Stimulated activated effector memory CD8-positive, alpha-beta T cell treated with anti-CD3 and anti-CD28 coated beads, Interleukin-12 subunit alpha, Interleukin-12 subunit beta, amount 100 ng/mL, for 72 hours (primary cell): ENCODE measurements at regions not wholly inside any gene's neighbourhood (a gene's known extent, or its start where the extent isn't known, plus 50 kb on each side); places are given as distances from the start of the nearest gene placed in this dataset.

Experiments used
- ATAC-seq: fragments of 150-1000 bp; cut with Tn5 transposase; 2 replicates; pipeline ENCODE4 v1.10.0; 2021
- DNase-seq, 2 donors: peaks; one replicate each; pipeline ENCODE4 v3.0.0; 2021 to 2022; ENCODE audit warnings: low spot score in 2 of 2
- H3K27ac Mint-ChIP-seq: one replicate; pipeline ENCODE4 v1.8.0; 2022; ENCODE audit warnings: mild to moderate bottlenecking, mixed read lengths
- H3K36me3 Mint-ChIP-seq: one replicate; pipeline ENCODE4 v1.8.0; 2022; ENCODE audit warnings: mild to moderate bottlenecking, mixed read lengths
- H3K4me1 Mint-ChIP-seq: one replicate; pipeline ENCODE4 v1.8.0; 2022; ENCODE audit warnings: mixed read lengths
- H3K4me3 Mint-ChIP-seq: one replicate; pipeline ENCODE4 v1.8.0; 2022; ENCODE audit warnings: mild to moderate bottlenecking, mixed read lengths
- H3K9me3 Mint-ChIP-seq: one replicate; pipeline ENCODE4 v1.8.0; 2022; ENCODE audit warnings: mixed read lengths

DNA sequence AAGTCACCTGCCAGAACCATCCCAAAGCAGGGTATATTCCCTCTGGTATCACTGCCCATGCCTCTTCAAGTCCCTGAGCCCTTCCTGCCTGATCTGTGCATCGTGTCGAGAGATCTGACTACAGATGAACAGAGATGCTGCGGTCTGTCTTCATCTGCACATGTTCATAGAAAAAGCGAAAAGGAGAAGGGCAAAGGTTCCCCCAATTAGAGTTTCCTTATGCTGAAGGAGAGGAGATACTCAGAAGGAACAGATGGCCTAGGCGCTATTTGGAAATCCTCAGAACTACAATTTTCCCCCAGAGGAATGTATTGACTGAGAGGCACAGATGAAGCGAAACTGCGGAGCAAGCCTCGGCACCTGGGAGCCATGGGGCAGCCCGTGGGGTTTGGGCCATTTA, 170.9 kb downstream of the SEC61B start:
- H3K27ac Mint-ChIP-seq: no peak overlapping the region
- H3K36me3 Mint-ChIP-seq: no peaks in the 10 kb centered on the region
- no peaks in the 10 kb centered on the region for H3K4me1 Mint-ChIP-seq
- H3K9me3 Mint-ChIP-seq: no peaks in the 10 kb centered on the region
- ATAC-seq (no peak), DNase-seq (no peak)
- no peak overlapping the region for H3K4me3 Mint-ChIP-seq

DNA sequence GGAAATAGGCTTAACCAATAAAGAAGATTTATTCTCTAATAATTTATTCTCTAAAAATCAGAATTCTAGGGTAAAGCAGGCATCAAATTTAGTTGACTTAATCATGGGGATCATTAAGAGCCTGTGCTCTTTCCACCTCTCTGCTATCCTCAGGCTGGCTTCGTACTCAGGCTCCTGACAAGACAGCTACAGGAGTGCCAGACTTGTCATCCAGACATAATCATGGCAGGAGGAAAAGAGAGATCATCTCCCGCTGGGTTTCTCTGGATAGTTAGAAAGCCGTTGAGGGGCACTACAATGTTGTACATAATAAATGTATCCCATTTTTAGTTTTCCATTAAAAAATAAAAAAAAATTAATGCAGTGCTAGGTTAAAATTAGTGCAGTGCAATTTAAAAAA, 171.9 kb downstream of the SEC61B start:
- H3K36me3 Mint-ChIP-seq: no peaks in the 10 kb centered on the region
- H3K9me3 Mint-ChIP-seq: no peaks in the 10 kb centered on the region
- ATAC-seq (no peak), DNase-seq (no peak)
- H3K27ac Mint-ChIP-seq: no peak overlapping the region
- no peaks in the 10 kb centered on the region for H3K4me1 Mint-ChIP-seq
- no peak overlapping the region for H3K4me3 Mint-ChIP-seq

DNA sequence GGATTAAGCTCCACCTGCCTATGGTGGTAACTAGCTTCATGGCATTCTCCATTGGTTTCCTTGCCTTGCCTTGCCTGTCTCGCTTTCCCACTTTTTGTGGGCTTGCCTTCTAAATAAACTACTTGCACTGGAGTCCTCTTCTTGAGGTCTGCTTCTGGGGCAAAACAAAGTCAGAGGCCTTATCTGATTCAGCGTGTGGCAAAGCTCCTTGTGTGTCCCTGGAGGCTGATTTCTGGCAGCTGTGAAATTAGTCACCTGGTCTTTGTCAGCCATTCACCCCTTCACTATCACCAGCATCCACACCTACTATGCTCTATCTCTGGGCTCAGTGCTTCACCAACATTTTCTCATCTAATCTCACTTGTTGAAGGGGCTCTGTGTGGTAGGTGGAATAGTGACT, 176.2 kb downstream of the SEC61B start:
- no peak overlapping the region for H3K27ac Mint-ChIP-seq
- no peaks in the 10 kb centered on the region for H3K9me3 Mint-ChIP-seq
- H3K4me1 Mint-ChIP-seq: no peaks in the 10 kb centered on the region
- no peak overlapping the region for H3K4me3 Mint-ChIP-seq
- DNase-seq: no peak
- no peak for ATAC-seq
- no peaks in the 10 kb centered on the region for H3K36me3 Mint-ChIP-seq

DNA sequence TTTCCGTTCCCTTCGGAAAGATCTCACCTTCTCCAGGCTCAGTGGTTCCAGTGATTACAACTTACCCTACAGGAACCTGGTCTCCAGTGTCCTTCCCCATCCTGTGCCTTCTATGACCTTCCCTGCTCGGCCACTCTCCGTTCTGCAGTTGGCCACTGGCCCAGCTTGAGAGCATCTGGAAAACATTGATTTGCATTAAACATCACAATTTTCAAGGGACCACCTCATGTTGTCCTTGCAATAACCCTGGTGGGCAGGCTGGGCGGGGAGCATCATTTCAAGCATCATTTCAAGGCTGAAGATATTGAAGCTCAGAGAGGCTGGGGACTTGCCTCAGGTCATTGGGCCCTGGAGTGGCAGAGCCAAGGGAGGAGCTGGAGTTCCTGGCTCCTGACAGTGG, 177.4 kb downstream of the SEC61B start:
- no peaks in the 10 kb centered on the region for H3K36me3 Mint-ChIP-seq
- DNase-seq (no peak), ATAC-seq (no peak)
- no peak overlapping the region for H3K27ac Mint-ChIP-seq
- H3K4me3 Mint-ChIP-seq: no peak overlapping the region
- H3K9me3 Mint-ChIP-seq: no peaks in the 10 kb centered on the region
- no peaks in the 10 kb centered on the region for H3K4me1 Mint-ChIP-seq

DNA sequence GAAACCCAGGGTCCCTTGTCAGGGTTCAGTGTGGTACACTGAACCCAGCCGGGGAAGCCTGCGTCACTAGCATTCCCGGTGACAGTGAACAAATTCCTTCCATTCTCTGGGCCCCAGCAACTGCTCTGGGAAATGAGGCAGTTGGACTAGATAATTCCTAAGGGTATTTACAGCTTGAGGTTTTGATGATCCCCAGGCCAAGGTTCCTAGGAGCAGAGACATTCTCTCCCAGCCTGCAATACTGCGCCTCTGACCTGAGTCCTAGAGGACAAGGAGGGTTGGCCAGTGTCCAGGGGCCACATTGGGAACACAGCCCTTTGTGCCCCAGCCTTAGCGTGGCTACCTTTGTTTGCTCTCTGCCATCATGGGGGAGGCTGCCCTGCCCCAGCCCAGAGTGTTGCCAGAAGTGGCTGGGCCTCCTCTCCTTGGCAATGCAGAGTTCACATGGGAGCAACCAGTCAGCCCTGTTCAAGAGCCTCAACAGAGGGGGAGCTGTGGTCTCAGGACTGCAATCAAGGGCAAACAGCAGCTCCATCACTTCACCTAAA, 178.2 kb downstream of the SEC61B start:
- Mint-ChIP-seq H3K36me3 (no peaks in the 10 kb centered on the region), H3K4me3 (no peak overlapping the region), H3K27ac (no peak overlapping the region), H3K9me3 (no peaks in the 10 kb centered on the region), H3K4me1 (no peaks in the 10 kb centered on the region)
- DNase-seq (no peak), ATAC-seq (no peak)

DNA sequence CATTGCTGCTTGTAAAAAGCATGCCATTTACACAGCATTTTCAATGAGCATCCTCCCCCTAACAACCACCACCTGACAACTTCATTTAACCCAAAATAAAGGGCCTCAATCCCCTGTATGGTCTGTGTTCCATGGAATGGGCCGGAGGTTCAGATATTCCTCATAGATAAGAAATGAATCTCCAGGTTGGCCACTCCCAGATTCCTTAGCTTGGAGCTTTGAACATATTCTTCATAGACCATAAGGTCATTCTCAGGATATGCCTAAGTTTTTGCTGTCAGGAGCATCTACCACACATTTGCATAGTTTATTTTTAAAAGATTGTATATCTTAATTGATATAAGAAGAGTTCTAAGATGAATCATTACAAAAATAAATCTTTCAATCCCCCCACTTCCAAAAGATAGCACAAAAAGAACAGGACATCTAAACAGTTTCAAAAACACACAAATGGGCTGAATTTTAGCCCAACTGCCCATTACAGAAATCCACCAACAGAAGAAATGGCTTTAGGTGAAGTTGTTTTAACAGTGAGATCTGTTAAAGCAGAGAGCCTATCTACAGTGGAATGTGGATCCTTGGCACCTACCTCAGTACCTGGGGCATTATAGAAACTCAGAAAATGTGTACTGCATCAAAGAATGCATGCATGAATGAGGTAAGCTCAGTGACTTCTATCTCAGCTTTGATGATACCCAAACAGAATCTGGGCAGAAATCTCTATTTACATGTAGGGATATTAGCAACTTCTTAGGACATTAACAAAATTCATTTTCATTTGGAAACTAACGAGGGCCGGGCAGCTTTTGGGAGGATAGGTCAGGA, 179.8 kb downstream of the SEC61B start:
- DNase-seq (no peak), ATAC-seq (no peak)
- no peaks in the 10 kb centered on the region for H3K9me3 Mint-ChIP-seq
- H3K27ac Mint-ChIP-seq: no peak overlapping the region
- H3K4me1 Mint-ChIP-seq: no peaks in the 10 kb centered on the region
- no peak overlapping the region for H3K4me3 Mint-ChIP-seq
- H3K36me3 Mint-ChIP-seq: no peaks in the 10 kb centered on the region

DNA sequence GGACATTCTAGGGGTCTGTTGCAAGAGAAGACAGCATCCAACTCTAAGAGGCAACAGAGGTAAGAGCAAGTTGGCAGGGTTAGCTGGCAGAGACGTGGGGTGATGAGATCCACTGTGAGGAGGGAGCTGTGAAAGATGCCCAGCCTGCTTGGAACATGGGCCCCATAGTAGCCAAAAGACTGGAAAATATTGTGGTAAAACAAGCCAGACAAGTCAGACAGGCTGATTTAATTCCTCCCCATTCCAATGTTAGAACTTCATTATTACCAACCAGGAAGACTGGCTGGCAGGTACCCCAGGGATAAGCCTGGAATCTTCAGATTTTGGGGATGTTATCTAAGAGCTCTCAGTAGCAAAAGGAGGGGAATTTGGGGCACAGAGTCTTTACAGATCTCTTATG, 181.3 kb downstream of the SEC61B start:
- Mint-ChIP-seq H3K27ac (peak overlapping the region; percentile 7), H3K4me3 (no peak overlapping the region), H3K4me1 (no peaks in the 10 kb centered on the region), H3K9me3 (no peaks in the 10 kb centered on the region), H3K36me3 (no peaks in the 10 kb centered on the region)
- ATAC-seq (no peak), DNase-seq (no peak)

DNA sequence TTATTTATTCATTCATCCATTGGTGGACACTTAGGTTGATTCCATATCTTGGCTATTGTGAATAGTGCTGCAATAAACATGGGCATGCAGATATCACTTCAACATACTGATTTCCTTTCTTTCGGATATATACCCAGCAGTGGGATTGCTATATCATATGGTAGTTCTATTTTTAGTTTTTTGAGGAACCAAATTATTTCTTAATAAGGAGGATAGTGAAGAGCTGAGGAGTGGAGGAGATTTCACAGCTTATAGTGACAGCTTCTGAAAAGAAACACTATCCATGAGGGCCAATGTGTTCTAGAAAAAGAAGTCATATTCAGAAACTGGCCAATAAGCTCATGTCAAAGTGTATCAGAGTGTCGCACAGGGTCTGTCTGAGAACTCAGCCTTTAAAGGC, 183.3 kb downstream of the SEC61B start:
- DNase-seq (no peak), ATAC-seq (no peak)
- Mint-ChIP-seq H3K4me1 (no peaks in the 10 kb centered on the region), H3K9me3 (no peaks in the 10 kb centered on the region), H3K36me3 (no peaks in the 10 kb centered on the region), H3K27ac (no peak overlapping the region), H3K4me3 (no peak overlapping the region)

DNA sequence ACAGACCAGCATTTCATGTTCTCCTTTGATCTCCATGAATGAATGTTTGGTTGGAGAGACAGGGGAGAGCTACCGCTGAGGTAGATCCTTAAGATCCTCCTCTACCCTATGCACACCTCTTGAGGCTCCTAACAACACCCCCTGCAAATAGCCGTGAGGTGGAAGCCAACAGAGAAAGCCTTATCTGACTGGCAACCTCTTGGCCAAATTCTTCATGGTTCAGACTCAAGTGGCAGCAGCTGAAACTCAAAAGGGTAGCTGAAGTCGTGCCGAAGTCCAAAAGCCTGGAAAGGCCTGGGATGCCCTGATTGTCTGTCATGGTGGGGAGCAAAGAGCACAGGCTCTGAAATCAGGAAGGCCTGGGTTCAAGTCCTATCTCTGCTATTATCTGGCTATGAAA, 184.9 kb downstream of the SEC61B start:
- DNase-seq: no peak
- H3K36me3 Mint-ChIP-seq: no peaks in the 10 kb centered on the region
- no peak for ATAC-seq
- no peak overlapping the region for H3K27ac Mint-ChIP-seq
- no peaks in the 10 kb centered on the region for H3K4me1 Mint-ChIP-seq
- no peak overlapping the region for H3K4me3 Mint-ChIP-seq
- no peaks in the 10 kb centered on the region for H3K9me3 Mint-ChIP-seq

DNA sequence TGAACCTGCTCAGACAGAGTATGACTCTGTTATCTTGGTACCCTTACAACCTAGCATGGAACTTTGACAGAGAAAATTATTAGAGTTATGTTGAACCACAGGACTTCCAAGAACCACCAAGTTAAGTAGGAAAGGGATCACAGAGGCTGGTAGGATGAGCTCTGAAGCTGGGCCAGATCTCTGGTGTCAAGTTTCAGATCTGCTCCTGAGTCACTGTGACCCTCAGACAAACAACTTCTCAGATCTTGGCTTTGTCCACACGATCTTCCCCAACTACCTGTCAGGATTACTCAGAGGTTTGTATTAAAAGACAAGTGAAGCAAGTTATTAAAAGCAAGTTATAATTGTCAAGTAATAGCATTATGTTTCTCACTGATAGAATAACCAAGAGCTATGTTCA, 189.0 kb downstream of the SEC61B start:
- Mint-ChIP-seq H3K9me3 (no peaks in the 10 kb centered on the region), H3K36me3 (no peaks in the 10 kb centered on the region), H3K4me1 (peaks cover 5% of the 10 kb centered on the region), H3K4me3 (no peak overlapping the region), H3K27ac (no peak overlapping the region)
- DNase-seq (no peak), ATAC-seq (no peak)

DNA sequence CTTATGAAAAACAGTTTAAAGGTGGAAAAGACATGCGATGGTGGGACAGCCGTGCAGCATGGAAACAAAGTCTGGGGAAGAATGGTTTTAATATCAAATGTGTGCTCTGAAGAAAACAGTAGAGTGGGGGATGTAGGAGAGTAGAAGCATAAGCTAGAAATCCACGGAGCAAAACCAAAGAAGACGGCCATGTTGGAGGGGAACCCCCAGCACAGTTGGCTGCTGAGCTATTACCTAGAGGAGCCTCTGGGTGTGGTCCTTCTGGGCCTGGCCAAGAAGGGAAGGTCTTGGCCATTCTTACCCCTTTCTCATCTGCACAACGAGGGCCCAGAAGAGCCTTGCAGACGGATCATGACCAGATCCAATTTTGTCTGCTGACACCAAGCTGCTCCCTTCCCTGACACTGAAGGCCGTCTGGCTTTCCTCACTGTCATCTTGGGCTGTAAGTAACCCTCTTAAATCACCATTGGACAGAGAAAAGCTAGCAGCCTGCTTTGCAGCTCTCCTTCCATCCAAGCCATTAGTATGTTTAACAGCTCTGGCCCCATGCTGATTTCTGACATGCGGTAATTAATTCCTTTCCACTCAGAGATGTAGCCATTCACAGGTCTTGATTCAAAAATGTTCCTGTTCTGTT, 189.5 kb downstream of the SEC61B start:
- no peaks in the 10 kb centered on the region for H3K36me3 Mint-ChIP-seq
- H3K4me3 Mint-ChIP-seq: no peak overlapping the region
- ATAC-seq (no peak), DNase-seq (no peak)
- H3K27ac Mint-ChIP-seq: no peak overlapping the region
- H3K9me3 Mint-ChIP-seq: no peaks in the 10 kb centered on the region
- H3K4me1 Mint-ChIP-seq: peaks cover 9% of the 10 kb centered on the region

DNA sequence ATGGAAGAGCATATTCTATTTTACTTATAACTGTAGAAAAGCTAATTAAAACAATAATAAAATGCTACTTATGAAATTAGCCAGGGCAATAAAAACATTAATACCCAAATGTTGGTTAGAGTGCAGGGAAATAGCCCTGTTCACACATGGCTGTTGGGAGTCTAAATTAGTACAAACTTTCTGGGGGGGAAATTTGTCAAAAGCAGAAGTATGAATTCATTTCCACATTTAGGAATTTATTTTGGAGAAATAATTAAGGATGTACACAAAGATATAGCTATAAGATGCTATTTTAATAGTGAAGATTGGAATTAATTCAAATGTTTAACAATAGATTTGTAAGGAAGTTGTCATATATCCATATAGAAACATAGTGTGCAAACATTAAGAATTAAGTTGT, 190.5 kb downstream of the SEC61B start:
- Mint-ChIP-seq H3K27ac (no peak overlapping the region), H3K4me1 (peaks cover 9% of the 10 kb centered on the region), H3K36me3 (no peaks in the 10 kb centered on the region), H3K9me3 (no peaks in the 10 kb centered on the region), H3K4me3 (no peak overlapping the region)
- no peak for ATAC-seq
- no peak for DNase-seq

DNA sequence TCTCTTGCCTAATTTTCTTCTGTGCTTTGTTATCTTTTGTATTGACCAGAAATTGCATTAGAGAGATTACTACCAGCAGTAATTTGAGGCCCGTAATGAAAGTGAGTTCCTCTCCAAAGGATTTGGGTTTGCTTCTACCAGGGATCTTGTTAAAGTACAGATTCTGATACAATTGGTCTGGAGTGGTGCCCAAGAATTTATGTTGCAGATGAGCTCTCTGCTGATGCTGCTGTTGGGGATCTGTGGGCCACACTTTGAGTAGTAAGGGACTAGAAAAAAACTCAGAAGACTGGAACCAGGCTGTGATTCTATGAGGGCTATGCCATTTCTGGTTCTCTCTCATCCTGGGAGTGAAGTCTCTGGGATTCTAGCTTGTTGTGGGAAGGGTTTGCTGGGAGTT, 192.2 kb downstream of the SEC61B start:
- H3K27ac Mint-ChIP-seq: no peak overlapping the region
- H3K4me3 Mint-ChIP-seq: no peak overlapping the region
- no peaks in the 10 kb centered on the region for H3K9me3 Mint-ChIP-seq
- DNase-seq (no peak), ATAC-seq (no peak)
- H3K4me1 Mint-ChIP-seq: peaks cover 9% of the 10 kb centered on the region
- H3K36me3 Mint-ChIP-seq: no peaks in the 10 kb centered on the region

DNA sequence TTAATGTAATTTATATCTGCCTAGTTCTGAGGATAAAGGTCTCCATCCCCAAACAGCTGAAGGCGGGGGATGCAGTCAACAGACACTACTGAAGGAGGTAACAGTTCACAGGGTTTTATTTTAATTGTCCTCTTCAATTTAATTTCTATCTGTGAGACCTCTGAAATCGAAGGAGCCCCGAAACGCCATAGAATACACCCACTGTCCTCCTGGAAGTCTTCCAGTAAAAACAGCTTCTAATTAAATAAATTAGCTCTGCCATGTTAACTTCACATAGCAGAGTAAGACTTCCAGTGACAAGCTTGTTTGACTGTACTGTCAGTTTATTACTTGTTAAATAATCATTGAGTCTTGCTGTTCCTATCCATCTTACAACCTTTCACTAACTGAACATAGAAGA, 193.5 kb downstream of the SEC61B start:
- Mint-ChIP-seq H3K27ac (no peak overlapping the region), H3K36me3 (no peaks in the 10 kb centered on the region), H3K9me3 (no peaks in the 10 kb centered on the region), H3K4me1 (peaks cover 9% of the 10 kb centered on the region), H3K4me3 (no peak overlapping the region)
- DNase-seq (no peak), ATAC-seq (no peak)

DNA sequence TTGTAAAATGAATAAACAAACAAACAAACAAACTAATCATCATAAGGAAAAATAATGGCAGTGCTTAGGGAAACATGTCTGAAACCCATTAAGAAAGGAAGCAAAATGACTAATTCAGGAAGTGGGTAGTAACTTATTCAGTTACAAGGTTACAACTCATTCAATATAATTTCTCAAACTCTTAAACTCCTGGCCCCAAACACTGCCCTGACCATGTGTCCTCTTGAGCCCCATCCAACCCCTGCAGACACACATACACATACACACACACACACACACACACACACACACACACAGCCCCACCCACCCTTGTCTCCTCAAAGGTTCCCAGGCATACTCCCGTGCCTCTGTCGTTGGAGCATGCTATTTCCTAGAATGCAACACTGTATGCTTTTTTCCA, 193.9 kb downstream of the SEC61B start:
- no peak for DNase-seq
- H3K4me1 Mint-ChIP-seq: peaks cover 9% of the 10 kb centered on the region
- no peaks in the 10 kb centered on the region for H3K9me3 Mint-ChIP-seq
- H3K36me3 Mint-ChIP-seq: no peaks in the 10 kb centered on the region
- no peak overlapping the region for H3K27ac Mint-ChIP-seq
- peak; percentile 63 for ATAC-seq
- H3K4me3 Mint-ChIP-seq: no peak overlapping the region

DNA sequence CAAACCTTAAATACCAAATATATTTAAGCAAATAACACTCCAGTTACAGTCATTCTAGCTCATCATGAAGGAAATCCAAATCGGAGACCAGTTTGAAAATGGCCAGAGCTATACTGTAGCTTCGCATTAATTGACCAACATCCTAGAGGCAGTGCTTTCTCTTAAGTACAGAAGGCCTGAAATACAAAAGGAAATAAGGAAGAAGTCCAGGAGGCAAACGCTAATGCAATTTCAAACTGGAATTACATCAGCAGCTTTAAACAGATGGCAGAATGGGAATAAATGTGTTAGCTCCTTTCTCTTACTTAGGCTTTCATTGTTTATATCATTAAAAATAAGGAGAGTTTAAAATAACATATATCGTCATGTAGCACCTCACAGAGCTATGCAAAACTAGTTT, 197.0 kb downstream of the SEC61B start:
- Mint-ChIP-seq H3K4me1 (peaks cover 9% of the 10 kb centered on the region), H3K36me3 (no peaks in the 10 kb centered on the region), H3K9me3 (no peaks in the 10 kb centered on the region), H3K27ac (no peak overlapping the region), H3K4me3 (no peak overlapping the region)
- ATAC-seq (no peak), DNase-seq (no peak)
